GM21619 (cell line): ENCODE measurements at regions not wholly inside any gene's neighbourhood (a gene's known extent, or its start where the extent isn't known, plus 50 kb on each side); places are given as distances from the start of the nearest gene placed in this dataset.
"Not testable (repeated sequence)": the region's sequence is repeated elsewhere in the genome, so short reads cannot be mapped to it uniquely, and the experiment has no call there.

Experiments
- ATAC-seq: cut with Tn5 transposase; IDR thresholded peaks from one replicate; pipeline ENCODE4 v1.9.1; 2021; ENCODE audit not compliant: unreplicated experiment

- no peak for ATAC-seq
Measured at GRCh38 chr1:196091397-196092135, 516.7 kb downstream of the KCNT2 start.

- no peak for ATAC-seq
Measured at GRCh38 chr1:196090226-196090625, 518.0 kb downstream of the KCNT2 start.

- ATAC-seq = no peak
Measured at GRCh38 chr1:196088541-196088940, 519.7 kb downstream of the KCNT2 start.

GRCh38 chr1:196078691-196079090 lies 529.5 kb downstream of the KCNT2 start:
- ATAC-seq = no peak

GRCh38 chr1:196075621-196076020 lies 532.6 kb downstream of the KCNT2 start:
- ATAC-seq = no peak

GRCh38 chr1:196074182-196074581 lies 534.1 kb downstream of the KCNT2 start:
- no peak for ATAC-seq

- ATAC-seq = no peak
Measured at GRCh38 chr1:196071447-196071846, 536.8 kb downstream of the KCNT2 start.

GRCh38 chr1:196070940-196071339 lies 537.3 kb downstream of the KCNT2 start:
- ATAC-seq = no peak

GRCh38 chr1:196063952-196064351 lies 544.3 kb downstream of the KCNT2 start:
- ATAC-seq = no peak

GRCh38 chr1:196063294-196063693 lies 544.9 kb downstream of the KCNT2 start:
- no peak for ATAC-seq

GRCh38 chr1:196060539-196060938 lies 547.7 kb downstream of the KCNT2 start:
- no peak for ATAC-seq

- no peak for ATAC-seq
Measured at GRCh38 chr1:196059210-196059609, 549.0 kb downstream of the KCNT2 start.

- no peak for ATAC-seq
Measured at GRCh38 chr1:196056966-196057365, 551.3 kb downstream of the KCNT2 start.

GRCh38 chr1:196049407-196049806 lies 558.8 kb downstream of the KCNT2 start:
- ATAC-seq = no peak

- ATAC-seq = no peak
Measured at GRCh38 chr1:196043268-196043667, 565.0 kb downstream of the KCNT2 start.

GRCh38 chr1:196034080-196034706 lies 574.0 kb downstream of the KCNT2 start:
- no peak for ATAC-seq

GRCh38 chr1:196031387-196031786 lies 576.9 kb downstream of the KCNT2 start:
- not testable (repeated sequence) for ATAC-seq

- no peak for ATAC-seq
Measured at GRCh38 chr1:196030455-196030854, 577.8 kb downstream of the KCNT2 start.

GRCh38 chr1:196029410-196029809 lies 578.8 kb downstream of the KCNT2 start:
- no peak for ATAC-seq

GRCh38 chr1:196027127-196027526 lies 581.1 kb downstream of the KCNT2 start:
- ATAC-seq = no peak

- ATAC-seq = not testable (repeated sequence)
Measured at GRCh38 chr1:196021174-196021573, 587.1 kb downstream of the KCNT2 start.

GRCh38 chr1:196009362-196009761 lies 598.9 kb downstream of the KCNT2 start:
- ATAC-seq = no peak

- ATAC-seq = no peak
Measured at GRCh38 chr1:196007763-196008162, 600.5 kb downstream of the KCNT2 start.
